ENCODE measurements at regions not wholly inside any gene's neighbourhood (a gene's known extent, or its start where the extent isn't known, plus 50 kb on each side); places are given as distances from the start of the nearest gene placed in this dataset.

DNA sequence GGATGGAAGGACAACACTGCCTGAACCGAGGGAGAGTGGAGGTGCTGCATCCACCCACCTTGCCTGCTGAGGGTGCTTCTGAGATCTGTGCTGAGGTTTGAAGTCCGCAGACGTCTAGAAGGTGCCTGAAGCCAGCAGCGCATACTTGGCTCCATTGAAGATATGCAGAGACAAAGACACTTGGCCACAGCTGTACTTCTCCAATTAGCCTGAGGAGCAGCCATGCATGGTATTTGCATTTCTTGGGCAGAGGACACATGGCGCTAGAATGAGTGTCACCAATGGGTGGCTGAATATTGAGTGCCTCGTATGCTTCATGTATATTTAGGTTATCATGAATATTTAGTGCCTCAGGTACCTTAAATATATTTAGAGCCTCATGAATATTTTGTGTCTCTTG, 128.7 kb upstream of the ATP6AP2 start:
- TF ChIP-seq, protein P1, sequence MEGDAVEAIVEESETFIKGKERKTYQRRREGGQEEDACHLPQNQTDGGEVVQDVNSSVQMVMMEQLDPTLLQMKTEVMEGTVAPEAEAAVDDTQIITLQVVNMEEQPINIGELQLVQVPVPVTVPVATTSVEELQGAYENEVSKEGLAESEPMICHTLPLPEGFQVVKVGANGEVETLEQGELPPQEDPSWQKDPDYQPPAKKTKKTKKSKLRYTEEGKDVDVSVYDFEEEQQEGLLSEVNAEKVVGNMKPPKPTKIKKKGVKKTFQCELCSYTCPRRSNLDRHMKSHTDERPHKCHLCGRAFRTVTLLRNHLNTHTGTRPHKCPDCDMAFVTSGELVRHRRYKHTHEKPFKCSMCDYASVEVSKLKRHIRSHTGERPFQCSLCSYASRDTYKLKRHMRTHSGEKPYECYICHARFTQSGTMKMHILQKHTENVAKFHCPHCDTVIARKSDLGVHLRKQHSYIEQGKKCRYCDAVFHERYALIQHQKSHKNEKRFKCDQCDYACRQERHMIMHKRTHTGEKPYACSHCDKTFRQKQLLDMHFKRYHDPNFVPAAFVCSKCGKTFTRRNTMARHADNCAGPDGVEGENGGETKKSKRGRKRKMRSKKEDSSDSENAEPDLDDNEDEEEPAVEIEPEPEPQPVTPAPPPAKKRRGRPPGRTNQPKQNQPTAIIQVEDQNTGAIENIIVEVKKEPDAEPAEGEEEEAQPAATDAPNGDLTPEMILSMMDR (IDR thresholded peaks at IDR 0.05) = no peak
- TF ChIP-seq EZH2 (IDR thresholded peaks at IDR 0.05; ENCODE audit: borderline replicate concordance, insufficient read depth, low read depth, low read length, poor library complexity, severe bottlenecking) = no peak
